IMR-90 (cell line): ENCODE measurements at regions not wholly inside any gene's neighbourhood (a gene's known extent, or its start where the extent isn't known, plus 50 kb on each side); places are given as distances from the start of the nearest gene placed in this dataset.

Source experiments
- ATAC-seq: fragments of 200-7000 bp; cut with Tn5 transposase; 2 replicates; pipeline ENCODE4 v1.9.1; 2020; ENCODE audit warnings: low read depth, mild to moderate bottlenecking, moderate library complexity
- BruUV-seq: library from RNA; stranded (reverse); fragments of 400-500 nt; replicated peaks from 2 replicates; lab custom pipeline; 2021; lab: Mats Ljungman, UMichigan
- CTCF ChIA-PET: fragments of 300-600 bp; formaldehyde crosslinking; extraction: SDS; loops from one replicate; lab custom pipeline; 2021; ENCODE audit warnings: antibody characterized with exemption; lab: Yijun Ruan, JAX
- POLR2A ChIA-PET: fragments of 300-600 bp; sonication (Branson Sonifier 250); formaldehyde crosslinking; loops from one replicate; lab custom pipeline; 2022; ENCODE audit warnings: antibody characterized with exemption; ENCODE audit not compliant: unreplicated experiment; lab: Charles Lee
- DNase-seq: peaks from one replicate; pipeline ENCODE4 v3.0.0; 2013
- H2AFZ ChIP-seq: replicated peaks from 2 replicates; pipeline ENCODE3; 2013; ENCODE audit warnings: low read length, mild to moderate bottlenecking; ENCODE audit not compliant: poor library complexity
- H2AK5ac ChIP-seq: 2 replicates; pipeline ENCODE4 v1.6.1; 2013; ENCODE audit warnings: low read depth, low read length, inconsistent platforms
- H2AK9ac ChIP-seq: replicated peaks from 2 replicates; pipeline ENCODE3; 2013; ENCODE audit warnings: mild to moderate bottlenecking, low read depth, low read length, moderate library complexity; ENCODE audit not compliant: poor library complexity
- H2BK120ac ChIP-seq: 2 replicates; pipeline ENCODE4 v1.6.1; 2013; ENCODE audit warnings: low read depth, low read length, inconsistent platforms
- H2BK15ac ChIP-seq: 3 replicates; pipeline ENCODE4 v1.6.1; 2013; ENCODE audit warnings: low read depth, low read length, inconsistent platforms
- H2BK20ac ChIP-seq: 2 replicates; pipeline ENCODE4 v1.6.1; 2013; ENCODE audit warnings: low read depth, mild to moderate bottlenecking, inconsistent platforms, low read length, moderate library complexity
- H2BK5ac ChIP-seq: 2 replicates; pipeline ENCODE4 v1.6.1; 2013; ENCODE audit warnings: mild to moderate bottlenecking, low read depth, low read length, inconsistent platforms; ENCODE audit not compliant: poor library complexity, severe bottlenecking
- H3K14ac ChIP-seq: replicated peaks from 2 replicates; pipeline ENCODE4 v1.6.1; 2013; ENCODE audit warnings: low read depth, low read length, inconsistent platforms
- H3K18ac ChIP-seq: 2 replicates; pipeline ENCODE4 v1.6.1; 2013; ENCODE audit warnings: low read depth, low read length, control low read depth
- H3K23ac ChIP-seq: 2 replicates; pipeline ENCODE4 v1.6.1; 2013; ENCODE audit warnings: low read depth, low read length, inconsistent platforms
- H3K27ac ChIP-seq: 2 replicates; pipeline ENCODE4 v1.5.1; 2013; ENCODE audit warnings: mild to moderate bottlenecking, control low read depth, low read length; ENCODE audit not compliant: insufficient read depth
- H3K27me3 ChIP-seq: 2 replicates; pipeline ENCODE4 v1.6.1; 2013; ENCODE audit warnings: low read length; ENCODE audit not compliant: control insufficient read depth, insufficient read depth
- H3K36me3 ChIP-seq: 2 replicates; pipeline ENCODE4 v1.6.1; 2013; ENCODE audit warnings: low read length, mixed read lengths; ENCODE audit not compliant: control insufficient read depth, insufficient read depth
- H3K4ac ChIP-seq: 2 replicates; pipeline ENCODE4 v1.6.1; 2013; ENCODE audit warnings: low read depth, low read length, inconsistent platforms
- H3K4me1 ChIP-seq: 2 replicates; pipeline ENCODE4 v1.6.1; 2013; ENCODE audit warnings: low read length, mixed read lengths; ENCODE audit not compliant: control insufficient read depth, insufficient read depth
- H3K4me2 ChIP-seq: 2 replicates; pipeline ENCODE4 v1.6.1; 2013; ENCODE audit warnings: low read depth, mild to moderate bottlenecking, control low read depth, low read length, moderate library complexity
- H3K4me3 ChIP-seq: 2 replicates; pipeline ENCODE4 v1.5.1; 2013; ENCODE audit warnings: low read depth, mild to moderate bottlenecking, control low read depth, low read length, moderate library complexity; ENCODE audit not compliant: insufficient read depth
- H3K56ac ChIP-seq: 2 replicates; pipeline ENCODE4 v1.6.1; 2013; ENCODE audit warnings: low read length, inconsistent platforms; ENCODE audit not compliant: insufficient read depth; ENCODE audit errors: extremely low read depth
- H3K79me1 ChIP-seq, 2 experiments: 2 replicates each; pipeline ENCODE4 v1.6.1; 2013; ENCODE audit warnings: low read length in 2 of 2, inconsistent platforms in 1 of 2, low read depth in 1 of 2
- H3K9ac ChIP-seq: 2 replicates; pipeline ENCODE4 v1.6.1; 2013; ENCODE audit warnings: low read depth, low read length, control low read depth
- H3K9me1 ChIP-seq: 2 replicates; pipeline ENCODE4 v1.6.1; 2013; ENCODE audit warnings: low read length, inconsistent platforms; ENCODE audit not compliant: insufficient read depth
- H3K9me3 ChIP-seq: 2 replicates; pipeline ENCODE4 v1.6.1; 2013; ENCODE audit warnings: low read length; ENCODE audit not compliant: control insufficient read depth, insufficient read depth
- H4K20me1 ChIP-seq: 2 replicates; pipeline ENCODE4 v1.6.1; 2013; ENCODE audit warnings: low read length, inconsistent platforms; ENCODE audit not compliant: insufficient read depth
- H4K5ac ChIP-seq: 2 replicates; pipeline ENCODE4 v1.6.1; 2013; ENCODE audit warnings: mild to moderate bottlenecking, low read depth, low read length, control low read depth
- H4K8ac ChIP-seq, 2 experiments: 2 replicates each; pipeline ENCODE4 v1.6.1; 2013; ENCODE audit warnings: low read depth in 2 of 2, low read length in 2 of 2, control low read depth in 1 of 2, inconsistent platforms in 1 of 2
- H4K91ac ChIP-seq: 2 replicates; pipeline ENCODE4 v1.6.1; 2013; ENCODE audit warnings: low read depth, low read length, inconsistent platforms; ENCODE audit not compliant: insufficient read depth
- BHLHE40 ChIP-seq: fragments of 150-350 bp; IDR thresholded peaks from 2 replicates; pipeline ENCODE4 v1.6.1; 2016; ENCODE audit warnings: mild to moderate bottlenecking, low read depth, low read length
- CEBPB ChIP-seq: IDR thresholded peaks from 2 replicates; pipeline ENCODE4 v1.6.1; 2012; ENCODE audit warnings: low read depth, low read length, improper control_type of control experiment
- CHD1 ChIP-seq: IDR thresholded peaks from 2 replicates; pipeline ENCODE4 v1.6.1; 2012; ENCODE audit warnings: low read depth, low read length, improper control_type of control experiment
- ELK1 ChIP-seq: fragments of 150-350 bp; IDR thresholded peaks from 2 replicates; pipeline ENCODE4 v1.6.1; 2016; ENCODE audit warnings: low read depth, mild to moderate bottlenecking, low read length, moderate library complexity, borderline replicate concordance
- FOS ChIP-seq: fragments of 150-350 bp; IDR thresholded peaks from 2 replicates; pipeline ENCODE4 v1.6.1; 2016; ENCODE audit warnings: low read depth, low read length
- MAFK ChIP-seq: IDR thresholded peaks from 2 replicates; pipeline ENCODE4 v1.6.1; 2012; ENCODE audit warnings: low read depth, low read length, improper control_type of control experiment
- MAZ ChIP-seq: IDR thresholded peaks from 2 replicates; pipeline ENCODE4 v1.6.1; 2012; ENCODE audit warnings: low read depth, mild to moderate bottlenecking, low read length, improper control_type of control experiment, moderate library complexity, borderline replicate concordance
- MXI1 ChIP-seq: IDR thresholded peaks from 2 replicates; pipeline ENCODE4 v1.6.1; 2012; ENCODE audit warnings: low read depth, mild to moderate bottlenecking, low read length, moderate library complexity, borderline replicate concordance
- NFE2L2 ChIP-seq: fragments of 150-350 bp; IDR thresholded peaks from 2 replicates; pipeline ENCODE4 v1.6.1; 2016; ENCODE audit warnings: low read depth, mild to moderate bottlenecking, low read length
- POLR2A ChIP-seq: IDR thresholded peaks from 2 replicates; pipeline ENCODE4 v1.6.1; 2012; ENCODE audit warnings: mild to moderate bottlenecking, low read depth, low read length
- RAD21 ChIP-seq: IDR thresholded peaks from 2 replicates; pipeline ENCODE4 v1.6.1; 2012; ENCODE audit warnings: low read length, improper control_type of control experiment
- RCOR1 ChIP-seq: IDR thresholded peaks from 2 replicates; pipeline ENCODE4 v1.6.1; 2012; ENCODE audit warnings: mild to moderate bottlenecking, low read length, improper control_type of control experiment; ENCODE audit not compliant: insufficient replicate concordance
- RFX5 ChIP-seq: IDR thresholded peaks from 2 replicates; pipeline ENCODE4 v1.8.0; 2012; ENCODE audit warnings: low read depth, mild to moderate bottlenecking, low read length, moderate library complexity
- SMC3 ChIP-seq: fragments of 150-350 bp; IDR thresholded peaks from 2 replicates; pipeline ENCODE4 v1.6.1; 2016; ENCODE audit warnings: low read depth, mild to moderate bottlenecking, antibody characterized with exemption, low read length, moderate library complexity
- USF2 ChIP-seq: fragments of 150-350 bp; IDR thresholded peaks from 2 replicates; pipeline ENCODE4 v1.6.1; 2017; ENCODE audit warnings: mild to moderate bottlenecking, antibody characterized with exemption, low read length, low read depth
- WGBS, 2 experiments: methylation state at CpG; one replicate each; pipeline versions ENCODE4 v1.1.5 to v1.1.7; 2013; ENCODE audit warnings: missing lambda C conversion rate in 2 of 2; ENCODE audit not compliant: insufficient read length in 1 of 2; ENCODE audit errors: extremely low coverage in 2 of 2; 5-methylcytosine and 5-hydroxymethylcytosine counted together
- dilution Hi-C: fragments of 300-500 bp; cut with HindIII; formaldehyde crosslinking; loops from one replicate; pipeline ENCODE4 v1.14.3; 2018; ENCODE audit warnings: low sequenced_read_pairs; ENCODE audit not compliant: unreplicated experiment
- in situ Hi-C: fragments of 300-500 bp; cut with MboI; formaldehyde crosslinking; loops from 3 replicates; pipeline ENCODE4 v1.14.3; 2019; ENCODE audit warnings: low sequenced_read_pairs, inconsistent platforms, mixed read lengths
- intact Hi-C: fragments of 100-400 bp; cut with micrococcal nuclease; formaldehyde crosslinking; loops from 2 replicates; pipeline ENCODE4 v1.10.0; 2022
- TF ChIP-seq, protein P1 (sequence below): conservative IDR thresholded peaks from 2 replicates; pipeline ENCODE4 v1.5.1; 2012; ENCODE audit warnings: mild to moderate bottlenecking, low read depth, low read length, improper control_type of control experiment

GRCh38 chr1:192880231-192880630 is 71.4 kb downstream of the RGS2 start:
- no peaks in the 10 kb centered on the region for H4K20me1 ChIP-seq
- H3K9me3 ChIP-seq = no peaks in the 10 kb centered on the region
- no CpG with 5 or more reads among the region's 1 CpG for WGBS, 2 experiments
- H2BK15ac ChIP-seq = no peak overlapping the region
- H3K23ac ChIP-seq = no peak overlapping the region
- H3K27me3 ChIP-seq = peaks cover 10% of the 10 kb centered on the region
- no peak overlapping the region for H4K5ac ChIP-seq
- H2AK9ac ChIP-seq = no peak overlapping the region
- DNase-seq (no peak), ATAC-seq (no peak)
- no peak overlapping the region for H2BK5ac ChIP-seq
- no peak overlapping the region for H3K4me2 ChIP-seq
- H3K56ac ChIP-seq = no peak overlapping the region
- ChIA-PET POLR2A (no interaction called here), CTCF (no interaction called here)
- no peaks in the 10 kb centered on the region for H3K4me1 ChIP-seq
- intact Hi-C loops (no loop called here), in situ Hi-C loops (no loop called here), dilution Hi-C loops (no loop called here)
- no peaks in the 10 kb centered on the region for H3K36me3 ChIP-seq
- H4K8ac ChIP-seq = no peak overlapping the region
- no peak overlapping the region for H2BK120ac ChIP-seq
- BruUV-seq = no TSS peak
- no peak overlapping the region for H3K14ac ChIP-seq
- no peak overlapping the region for H3K18ac ChIP-seq
- TF ChIP-seq USF2 (no peak), POLR2A (no peak), FOS (no peak), MAFK (no peak), SMC3 (no peak), RAD21 (no peak), NFE2L2 (no peak), MAZ (no peak), ELK1 (no peak), CHD1 (no peak), BHLHE40 (no peak), CEBPB (no peak), MXI1 (no peak), RFX5 (no peak), RCOR1 (no peak)
- TF ChIP-seq, protein P1, sequence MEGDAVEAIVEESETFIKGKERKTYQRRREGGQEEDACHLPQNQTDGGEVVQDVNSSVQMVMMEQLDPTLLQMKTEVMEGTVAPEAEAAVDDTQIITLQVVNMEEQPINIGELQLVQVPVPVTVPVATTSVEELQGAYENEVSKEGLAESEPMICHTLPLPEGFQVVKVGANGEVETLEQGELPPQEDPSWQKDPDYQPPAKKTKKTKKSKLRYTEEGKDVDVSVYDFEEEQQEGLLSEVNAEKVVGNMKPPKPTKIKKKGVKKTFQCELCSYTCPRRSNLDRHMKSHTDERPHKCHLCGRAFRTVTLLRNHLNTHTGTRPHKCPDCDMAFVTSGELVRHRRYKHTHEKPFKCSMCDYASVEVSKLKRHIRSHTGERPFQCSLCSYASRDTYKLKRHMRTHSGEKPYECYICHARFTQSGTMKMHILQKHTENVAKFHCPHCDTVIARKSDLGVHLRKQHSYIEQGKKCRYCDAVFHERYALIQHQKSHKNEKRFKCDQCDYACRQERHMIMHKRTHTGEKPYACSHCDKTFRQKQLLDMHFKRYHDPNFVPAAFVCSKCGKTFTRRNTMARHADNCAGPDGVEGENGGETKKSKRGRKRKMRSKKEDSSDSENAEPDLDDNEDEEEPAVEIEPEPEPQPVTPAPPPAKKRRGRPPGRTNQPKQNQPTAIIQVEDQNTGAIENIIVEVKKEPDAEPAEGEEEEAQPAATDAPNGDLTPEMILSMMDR = no peak
- no peak overlapping the region for H3K4me3 ChIP-seq
- no peaks in the 10 kb centered on the region for H3K79me1 ChIP-seq
- no peaks in the 10 kb centered on the region for H3K9me1 ChIP-seq
- no peak overlapping the region for H3K4ac ChIP-seq
- no peak overlapping the region for H2BK20ac ChIP-seq
- H3K27ac ChIP-seq = no peak overlapping the region
- H4K91ac ChIP-seq = no peak overlapping the region
- no peak overlapping the region for H2AFZ ChIP-seq
- no peak overlapping the region for H3K9ac ChIP-seq
- H2AK5ac ChIP-seq = no peak overlapping the region
